ENCODE measurements at regions not wholly inside any gene's neighbourhood (a gene's known extent, or its start where the extent isn't known, plus 50 kb on each side); places are given as distances from the start of the nearest gene placed in this dataset.

GRCh38 chr20:40442181-40442963 is 246.7 kb downstream of the MAFB start:
- no peak for DNase-seq

GRCh38 chr20:40441771-40442170 is 247.3 kb downstream of the MAFB start:
- DNase-seq: no peak

GRCh38 chr20:40438161-40438830 is 250.7 kb downstream of the MAFB start:
- no peak for DNase-seq

- no peak for DNase-seq
Observed at GRCh38 chr20:40436011-40436410, 253.0 kb downstream of the MAFB start.

- DNase-seq: no peak
Observed at GRCh38 chr20:40435146-40435895, 253.7 kb downstream of the MAFB start.

- DNase-seq: no peak
Observed at GRCh38 chr20:40434122-40434521, 254.9 kb downstream of the MAFB start.

GRCh38 chr20:40433341-40433861 is 255.6 kb downstream of the MAFB start:
- DNase-seq: no peak

GRCh38 chr20:40431611-40432010 is 257.4 kb downstream of the MAFB start:
- no peak for DNase-seq

GRCh38 chr20:40431112-40431511 is 257.9 kb downstream of the MAFB start:
- no peak for DNase-seq

GRCh38 chr20:40427026-40427425 is 262.0 kb downstream of the MAFB start:
- DNase-seq: no peak

GRCh38 chr20:40424695-40425094 is 264.3 kb downstream of the MAFB start:
- no peak for DNase-seq

GRCh38 chr20:40422656-40423055 is 266.4 kb downstream of the MAFB start:
- no peak for DNase-seq

- no peak for DNase-seq
Observed at GRCh38 chr20:40416274-40416673, 272.8 kb downstream of the MAFB start.

- DNase-seq: no peak
Observed at GRCh38 chr20:40414843-40415615, 274.0 kb downstream of the MAFB start.

GRCh38 chr20:40410028-40410427 is 279.0 kb downstream of the MAFB start:
- no peak for DNase-seq

- no peak for DNase-seq
Observed at GRCh38 chr20:40397467-40397866, 291.6 kb downstream of the MAFB start.

- DNase-seq: no peak
Observed at GRCh38 chr20:40393197-40394079, 295.6 kb downstream of the MAFB start.

- DNase-seq: no peak
Observed at GRCh38 chr20:40390654-40391053, 298.4 kb downstream of the MAFB start.

- DNase-seq: no peak
Observed at GRCh38 chr20:40370800-40371199, 318.2 kb downstream of the MAFB start.

- no peak for DNase-seq
Observed at GRCh38 chr20:40368876-40369275, 320.2 kb downstream of the MAFB start.

- no peak for DNase-seq
Observed at GRCh38 chr20:40361916-40362315, 327.1 kb downstream of the MAFB start.
